Umbilical cord (tissue), 1 donor: ENCODE measurements at regions not wholly inside any gene's neighbourhood (a gene's known extent, or its start where the extent isn't known, plus 50 kb on each side); places are given as distances from the start of the nearest gene placed in this dataset.
A peak's percentile ranks its signal among the peaks of the same experiment; 100 is the strongest.
"Not testable (repeated sequence)": the region's sequence is repeated elsewhere in the genome, so short reads cannot be mapped to it uniquely, and the experiment has no call there.

ENCODE experiments used
- DNase-seq: peaks from one replicate; pipeline ENCODE4 v3.0.0-alpha.2; 2015; ENCODE audit warnings: low spot score

GRCh38 chr7:53087274-53087673, 51.8 kb downstream of the POM121L12 start:
- DNase-seq = no peak

- DNase-seq = no peak
Measured at GRCh38 chr7:53094191-53094590, 58.8 kb downstream of the POM121L12 start.

- peak; percentile 17 for DNase-seq
Measured at GRCh38 chr7:53094827-53095226, 59.4 kb downstream of the POM121L12 start.

- no peak for DNase-seq
Measured at GRCh38 chr7:53095731-53096501, 60.5 kb downstream of the POM121L12 start.

- DNase-seq = no peak
Measured at GRCh38 chr7:53100091-53100490, 64.7 kb downstream of the POM121L12 start.

GRCh38 chr7:53101026-53101425, 65.6 kb downstream of the POM121L12 start:
- no peak for DNase-seq

GRCh38 chr7:53110425-53110824, 75.0 kb downstream of the POM121L12 start:
- DNase-seq = no peak

GRCh38 chr7:53111031-53111430, 75.6 kb downstream of the POM121L12 start:
- peak; percentile 56 for DNase-seq

GRCh38 chr7:53113424-53113823, 78.0 kb downstream of the POM121L12 start:
- no peak for DNase-seq

GRCh38 chr7:53119514-53119941, 84.1 kb downstream of the POM121L12 start:
- DNase-seq = peak; percentile 26

GRCh38 chr7:53121374-53121773, 85.9 kb downstream of the POM121L12 start:
- DNase-seq = no peak

- DNase-seq = no peak
Measured at GRCh38 chr7:53131697-53132096, 96.3 kb downstream of the POM121L12 start.

GRCh38 chr7:53151496-53151895, 116.1 kb downstream of the POM121L12 start:
- DNase-seq = no peak

- DNase-seq = not testable (repeated sequence)
Measured at GRCh38 chr7:53187184-53187583, 151.8 kb downstream of the POM121L12 start.

- peak; percentile 2 for DNase-seq
Measured at GRCh38 chr7:53191191-53191695, 155.8 kb downstream of the POM121L12 start.

- DNase-seq = no peak
Measured at GRCh38 chr7:53191836-53192443, 156.5 kb downstream of the POM121L12 start.

- DNase-seq = no peak
Measured at GRCh38 chr7:53205006-53205405, 169.6 kb downstream of the POM121L12 start.

GRCh38 chr7:53209129-53209528, 173.7 kb downstream of the POM121L12 start:
- no peak for DNase-seq

GRCh38 chr7:53214463-53214862, 179.0 kb downstream of the POM121L12 start:
- no peak for DNase-seq

GRCh38 chr7:53218730-53219504, 183.5 kb downstream of the POM121L12 start:
- DNase-seq = peak; percentile 40

- no peak for DNase-seq
Measured at GRCh38 chr7:53229202-53229601, 193.8 kb downstream of the POM121L12 start.

GRCh38 chr7:53237344-53237913, 202.0 kb downstream of the POM121L12 start:
- peak; percentile 45 for DNase-seq
